ENCODE measurements at regions not wholly inside any gene's neighbourhood (a gene's known extent, or its start where the extent isn't known, plus 50 kb on each side); places are given as distances from the start of the nearest gene placed in this dataset.
"Not testable (repeated sequence)": the region's sequence is repeated elsewhere in the genome, so short reads cannot be mapped to it uniquely, and the experiment has no call there.

GRCh38 chr10:34016576-34016975 is 682.1 kb upstream of the NRP1 start:
- FAIRE-seq: no peak
- DNase-seq (ENCODE audit: insufficient read length, low spot score): no peak

DNA sequence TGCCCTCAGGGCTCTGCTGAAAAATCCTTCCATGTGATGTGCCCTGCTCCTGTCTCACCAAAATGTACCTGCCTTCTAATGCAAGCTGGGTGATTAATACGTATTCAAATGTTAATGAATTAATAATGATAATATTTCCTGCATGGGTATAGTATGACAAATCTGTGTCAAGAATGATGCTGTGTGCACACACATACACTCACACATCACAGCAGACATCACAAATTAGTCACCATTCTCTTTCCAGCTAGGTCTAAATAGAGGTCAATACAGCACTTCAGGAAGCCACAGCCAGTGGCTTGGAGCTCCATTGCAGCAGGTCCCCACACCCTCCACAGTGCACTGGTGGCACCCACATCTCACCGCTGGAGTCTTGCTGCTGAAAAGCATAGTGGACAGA is 681.2 kb upstream of the NRP1 start:
- no peak for FAIRE-seq
- no peak for TF ChIP-seq TAF1 (IDR thresholded peaks at IDR 0.05; ENCODE audit: low read depth, low read length)
- no peak for TF ChIP-seq POLR2A (IDR thresholded peaks at IDR 0.05; ENCODE audit: low read depth, low read length)
- TF ChIP-seq SPI1 (IDR thresholded peaks at IDR 0.05; ENCODE audit: low read depth, low read length): no peak
- TF ChIP-seq POU2F2 (IDR thresholded peaks at IDR 0.05; ENCODE audit: low read depth, low read length): no peak
- TF ChIP-seq POLR2AphosphoS5 (IDR thresholded peaks at IDR 0.05; ENCODE audit: low read depth, low read length): no peak
- TF ChIP-seq PAX5 (IDR thresholded peaks at IDR 0.05; ENCODE audit: insufficient read depth, low read length, severe bottlenecking): no peak
- no peak for DNase-seq (ENCODE audit: insufficient read length, low spot score)

More at GRCh38 chr10:34016576-34016975, 682.1 kb upstream of the NRP1 start:
- TF ChIP-seq POLR2AphosphoS5 (IDR thresholded peaks at IDR 0.05; ENCODE audit: low read depth, low read length) (no peak), TAF1 (IDR thresholded peaks at IDR 0.05; ENCODE audit: low read depth, low read length) (no peak), PAX5 (IDR thresholded peaks at IDR 0.05; ENCODE audit: insufficient read depth, low read length, severe bottlenecking) (no peak), SPI1 (IDR thresholded peaks at IDR 0.05; ENCODE audit: low read depth, low read length) (no peak), POLR2A (IDR thresholded peaks at IDR 0.05; ENCODE audit: low read depth, low read length) (no peak), POU2F2 (IDR thresholded peaks at IDR 0.05; ENCODE audit: low read depth, low read length) (no peak)

DNA sequence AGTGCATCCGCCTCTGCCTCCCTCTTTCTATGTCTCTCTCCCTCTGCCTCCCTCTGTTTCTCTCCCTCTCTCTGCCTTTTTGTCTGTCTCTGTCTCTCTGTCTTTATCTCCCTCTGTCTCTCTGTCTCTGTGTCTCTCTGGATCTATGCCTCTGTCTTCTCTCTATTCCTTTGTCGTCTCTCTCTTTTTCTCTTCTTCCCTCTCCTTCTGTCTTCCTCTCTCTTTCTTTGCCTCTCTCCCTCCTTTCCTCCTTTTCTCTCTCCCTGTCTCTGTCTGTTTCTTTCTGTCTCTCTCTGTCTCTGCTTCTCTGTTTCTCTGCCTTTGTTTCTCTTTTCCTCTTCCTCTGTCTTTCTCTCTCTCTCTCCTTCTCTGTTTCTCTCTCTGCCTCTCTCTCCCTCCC is 678.8 kb upstream of the NRP1 start:
- FAIRE-seq (no peak), DNase-seq (ENCODE audit: insufficient read length, low spot score) (no peak)
- TF ChIP-seq PAX5 (IDR thresholded peaks at IDR 0.05; ENCODE audit: insufficient read depth, low read length, severe bottlenecking) (no peak), POLR2AphosphoS5 (IDR thresholded peaks at IDR 0.05; ENCODE audit: low read depth, low read length) (no peak), SPI1 (IDR thresholded peaks at IDR 0.05; ENCODE audit: low read depth, low read length) (no peak), POLR2A (IDR thresholded peaks at IDR 0.05; ENCODE audit: low read depth, low read length) (no peak), TAF1 (IDR thresholded peaks at IDR 0.05; ENCODE audit: low read depth, low read length) (no peak)

- TF ChIP-seq TAF1 (IDR thresholded peaks at IDR 0.05; ENCODE audit: low read depth, low read length) (no peak), POU2F2 (IDR thresholded peaks at IDR 0.05; ENCODE audit: low read depth, low read length) (no peak), PAX5 (IDR thresholded peaks at IDR 0.05; ENCODE audit: insufficient read depth, low read length, severe bottlenecking) (no peak), POLR2A (IDR thresholded peaks at IDR 0.05; ENCODE audit: low read depth, low read length) (no peak), SPI1 (IDR thresholded peaks at IDR 0.05; ENCODE audit: low read depth, low read length) (no peak)
- FAIRE-seq: no peak
- no peak for DNase-seq (ENCODE audit: insufficient read length, low spot score)
Measured at GRCh38 chr10:34010891-34011290, 676.4 kb upstream of the NRP1 start.

DNA sequence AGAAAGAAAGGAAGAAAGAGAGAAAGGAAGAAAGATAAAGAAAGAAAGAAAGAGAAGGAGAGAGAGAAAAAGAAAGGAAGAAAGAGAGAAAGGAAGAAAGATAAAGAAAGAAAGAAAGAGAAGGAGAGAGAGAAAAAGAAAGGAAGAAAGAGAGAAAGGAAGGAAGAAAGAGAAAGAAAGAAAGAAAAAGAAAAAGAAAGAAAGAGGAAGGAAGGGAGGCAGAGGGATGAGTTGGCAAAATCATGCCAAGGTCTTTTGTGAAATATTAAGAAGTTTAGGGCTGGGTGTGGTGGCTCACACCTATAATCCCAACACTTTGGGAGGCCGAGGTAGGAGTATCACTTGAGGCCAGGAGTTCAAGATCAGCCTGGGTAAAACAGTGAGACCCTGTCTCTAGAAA is 675.8 kb upstream of the NRP1 start:
- DNase-seq (ENCODE audit: insufficient read length, low spot score); FAIRE-seq: not testable (repeated sequence)

GRCh38 chr10:34008656-34009055 is 674.2 kb upstream of the NRP1 start:
- DNase-seq (ENCODE audit: insufficient read length, low spot score): no peak
- TF ChIP-seq POLR2AphosphoS5 (IDR thresholded peaks at IDR 0.05; ENCODE audit: low read depth, low read length) (no peak), PAX5 (IDR thresholded peaks at IDR 0.05; ENCODE audit: insufficient read depth, low read length, severe bottlenecking) (no peak), TAF1 (IDR thresholded peaks at IDR 0.05; ENCODE audit: low read depth, low read length) (no peak), SPI1 (IDR thresholded peaks at IDR 0.05; ENCODE audit: low read depth, low read length) (no peak), POU2F2 (IDR thresholded peaks at IDR 0.05; ENCODE audit: low read depth, low read length) (no peak), POLR2A (IDR thresholded peaks at IDR 0.05; ENCODE audit: low read depth, low read length) (no peak)
- no peak for FAIRE-seq

GRCh38 chr10:34006471-34006870 is 672.0 kb upstream of the NRP1 start:
- TF ChIP-seq POLR2AphosphoS5 (IDR thresholded peaks at IDR 0.05; ENCODE audit: low read depth, low read length) (no peak), POLR2A (IDR thresholded peaks at IDR 0.05; ENCODE audit: low read depth, low read length) (no peak), PAX5 (IDR thresholded peaks at IDR 0.05; ENCODE audit: insufficient read depth, low read length, severe bottlenecking) (no peak), POU2F2 (IDR thresholded peaks at IDR 0.05; ENCODE audit: low read depth, low read length) (no peak), SPI1 (IDR thresholded peaks at IDR 0.05; ENCODE audit: low read depth, low read length) (no peak), TAF1 (IDR thresholded peaks at IDR 0.05; ENCODE audit: low read depth, low read length) (no peak)
- FAIRE-seq (no peak), DNase-seq (ENCODE audit: insufficient read length, low spot score) (no peak)

- no peak for TF ChIP-seq PAX5 (IDR thresholded peaks at IDR 0.05; ENCODE audit: insufficient read depth, low read length, severe bottlenecking)
- TF ChIP-seq SPI1 (IDR thresholded peaks at IDR 0.05; ENCODE audit: low read depth, low read length): no peak
- TF ChIP-seq TAF1 (IDR thresholded peaks at IDR 0.05; ENCODE audit: low read depth, low read length): no peak
- TF ChIP-seq POLR2A (IDR thresholded peaks at IDR 0.05; ENCODE audit: low read depth, low read length): no peak
Measured at GRCh38 chr10:34003561-34003960, 669.1 kb upstream of the NRP1 start.

GRCh38 chr10:34002896-34003295 is 668.4 kb upstream of the NRP1 start:
- TF ChIP-seq PAX5 (IDR thresholded peaks at IDR 0.05; ENCODE audit: insufficient read depth, low read length, severe bottlenecking) (no peak), SPI1 (IDR thresholded peaks at IDR 0.05; ENCODE audit: low read depth, low read length) (no peak), POLR2A (IDR thresholded peaks at IDR 0.05; ENCODE audit: low read depth, low read length) (no peak), POLR2AphosphoS5 (IDR thresholded peaks at IDR 0.05; ENCODE audit: low read depth, low read length) (no peak), POU2F2 (IDR thresholded peaks at IDR 0.05; ENCODE audit: low read depth, low read length) (no peak), TAF1 (IDR thresholded peaks at IDR 0.05; ENCODE audit: low read depth, low read length) (no peak)
- no peak for DNase-seq (ENCODE audit: insufficient read length, low spot score)
- no peak for FAIRE-seq

More at GRCh38 chr10:34003561-34003960, 669.1 kb upstream of the NRP1 start:
- DNase-seq (ENCODE audit: insufficient read length, low spot score) (no peak), FAIRE-seq (no peak)

DNA sequence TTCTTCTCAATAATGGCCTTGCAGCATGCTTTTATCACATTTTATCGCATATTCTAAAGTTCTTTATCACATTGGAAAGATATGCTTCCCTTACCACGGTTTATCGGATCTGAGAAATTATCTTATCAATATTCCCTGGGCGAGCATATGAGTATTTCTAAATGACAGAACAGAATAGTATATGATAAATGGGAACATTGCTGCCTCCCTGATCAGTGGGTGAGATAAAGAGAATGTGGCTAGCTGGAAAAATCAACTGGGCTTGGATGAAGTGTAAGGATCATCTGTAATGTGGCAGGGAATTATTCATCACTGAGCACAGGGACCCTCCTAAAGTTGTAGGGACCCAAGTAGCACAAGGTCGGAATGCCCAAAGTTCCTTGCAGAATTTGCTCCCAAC is 667.4 kb upstream of the NRP1 start:
- no peak for DNase-seq (ENCODE audit: insufficient read length, low spot score)
- no peak for TF ChIP-seq POU2F2 (IDR thresholded peaks at IDR 0.05; ENCODE audit: low read depth, low read length)
- TF ChIP-seq POLR2AphosphoS5 (IDR thresholded peaks at IDR 0.05; ENCODE audit: low read depth, low read length): no peak
- no peak for TF ChIP-seq POLR2A (IDR thresholded peaks at IDR 0.05; ENCODE audit: low read depth, low read length)
- TF ChIP-seq TAF1 (IDR thresholded peaks at IDR 0.05; ENCODE audit: low read depth, low read length): no peak
- TF ChIP-seq SPI1 (IDR thresholded peaks at IDR 0.05; ENCODE audit: low read depth, low read length): no peak
- no peak for TF ChIP-seq PAX5 (IDR thresholded peaks at IDR 0.05; ENCODE audit: insufficient read depth, low read length, severe bottlenecking)
- no peak for FAIRE-seq

Data from GM12891 (cell line).